ENCODE measurements at regions not wholly inside any gene's neighbourhood (a gene's known extent, or its start where the extent isn't known, plus 50 kb on each side); places are given as distances from the start of the nearest gene placed in this dataset.

GRCh38 chr10:83179371-83179770 lies 959.9 kb upstream of the GHITM start:
- no peak overlapping the region for H3K27ac Mint-ChIP-seq

GRCh38 chr10:83182076-83182475 lies 957.2 kb upstream of the GHITM start:
- Mint-ChIP-seq H3K27me3 (no peaks in the 10 kb centered on the region), H3K9me3 (peaks cover 5% of the 10 kb centered on the region), H3K27ac (no peak overlapping the region), H3K4me1 (no peaks in the 10 kb centered on the region), H3K4me3 (no peak overlapping the region), H3K36me3 (ENCODE audit: low read depth) (no peaks in the 10 kb centered on the region)
- no peak for DNase-seq
- ChIA-PET POLR2A (no interaction called here), CTCF (no interaction called here)

More at GRCh38 chr10:83179371-83179770, 959.9 kb upstream of the GHITM start:
- no peak for DNase-seq
- Mint-ChIP-seq H3K9me3 (peaks cover 5% of the 10 kb centered on the region), H3K36me3 (ENCODE audit: low read depth) (no peaks in the 10 kb centered on the region), H3K4me1 (no peaks in the 10 kb centered on the region), H3K4me3 (no peak overlapping the region), H3K27me3 (no peaks in the 10 kb centered on the region)
- POLR2A ChIA-PET, result no interaction called here
- CTCF ChIA-PET, result no interaction called here

GRCh38 chr10:83184641-83185040 lies 954.7 kb upstream of the GHITM start:
- no peak overlapping the region for H3K27ac Mint-ChIP-seq
- no peak for DNase-seq
- H3K4me3 Mint-ChIP-seq, result no peak overlapping the region
- H3K9me3 Mint-ChIP-seq, result peaks cover 7% of the 10 kb centered on the region
- no peaks in the 10 kb centered on the region for H3K27me3 Mint-ChIP-seq
- H3K4me1 Mint-ChIP-seq, result no peaks in the 10 kb centered on the region
- H3K36me3 Mint-ChIP-seq (ENCODE audit: low read depth), result no peaks in the 10 kb centered on the region
- CTCF ChIA-PET, result no interaction called here
- POLR2A ChIA-PET, result no interaction called here

- POLR2A ChIA-PET, result no interaction called here
- Mint-ChIP-seq H3K36me3 (ENCODE audit: low read depth) (no peaks in the 10 kb centered on the region), H3K27me3 (no peaks in the 10 kb centered on the region), H3K4me3 (no peak overlapping the region), H3K4me1 (no peaks in the 10 kb centered on the region), H3K27ac (no peak overlapping the region), H3K9me3 (peaks cover 2% of the 10 kb centered on the region)
- DNase-seq, result no peak
- CTCF ChIA-PET, result no interaction called here
These were observed 948.7 kb upstream of the GHITM start for GRCh38 chr10:83190614-83191013.

- Mint-ChIP-seq H3K9me3 (no peaks in the 10 kb centered on the region), H3K4me1 (no peaks in the 10 kb centered on the region)
These were observed 946.3 kb upstream of the GHITM start for GRCh38 chr10:83193026-83193425.

GRCh38 chr10:83195021-83195420 lies 944.3 kb upstream of the GHITM start:
- Mint-ChIP-seq H3K27me3 (no peaks in the 10 kb centered on the region), H3K4me1 (no peaks in the 10 kb centered on the region), H3K9me3 (no peaks in the 10 kb centered on the region), H3K4me3 (no peak overlapping the region), H3K36me3 (ENCODE audit: low read depth) (no peaks in the 10 kb centered on the region), H3K27ac (no peak overlapping the region)
- CTCF ChIA-PET, result no interaction called here
- POLR2A ChIA-PET, result no interaction called here
- no peak for DNase-seq

More at GRCh38 chr10:83193026-83193425, 946.3 kb upstream of the GHITM start:
- no peak overlapping the region for H3K27ac Mint-ChIP-seq
- no peak overlapping the region for H3K4me3 Mint-ChIP-seq
- ChIA-PET POLR2A (no interaction called here), CTCF (no interaction called here)
- no peaks in the 10 kb centered on the region for H3K36me3 Mint-ChIP-seq (ENCODE audit: low read depth)
- H3K27me3 Mint-ChIP-seq, result no peaks in the 10 kb centered on the region
- no peak for DNase-seq

GRCh38 chr10:83199374-83199773 lies 939.9 kb upstream of the GHITM start:
- Mint-ChIP-seq H3K27ac (no peak overlapping the region), H3K27me3 (no peaks in the 10 kb centered on the region), H3K4me3 (no peak overlapping the region), H3K4me1 (no peaks in the 10 kb centered on the region), H3K36me3 (ENCODE audit: low read depth) (no peaks in the 10 kb centered on the region), H3K9me3 (no peaks in the 10 kb centered on the region)
- CTCF ChIA-PET, result no interaction called here
- POLR2A ChIA-PET, result no interaction called here
- DNase-seq, result no peak

- no peak overlapping the region for H3K4me3 Mint-ChIP-seq
- H3K36me3 Mint-ChIP-seq (ENCODE audit: low read depth), result no peaks in the 10 kb centered on the region
- H3K27ac Mint-ChIP-seq, result no peak overlapping the region
- CTCF ChIA-PET, result no interaction called here
- POLR2A ChIA-PET, result no interaction called here
- no peak for DNase-seq
- H3K9me3 Mint-ChIP-seq, result no peaks in the 10 kb centered on the region
- no peaks in the 10 kb centered on the region for H3K27me3 Mint-ChIP-seq
- no peaks in the 10 kb centered on the region for H3K4me1 Mint-ChIP-seq
These were observed 933.4 kb upstream of the GHITM start for GRCh38 chr10:83205861-83206260.

GRCh38 chr10:83212632-83213334 lies 926.5 kb upstream of the GHITM start:
- no peak for DNase-seq
- H3K27me3 Mint-ChIP-seq, result no peaks in the 10 kb centered on the region
- H3K27ac Mint-ChIP-seq, result no peak overlapping the region
- H3K4me1 Mint-ChIP-seq, result no peaks in the 10 kb centered on the region
- POLR2A ChIA-PET, result no interaction called here
- CTCF ChIA-PET, result no interaction called here
- no peak overlapping the region for H3K4me3 Mint-ChIP-seq
- peaks cover 6% of the 10 kb centered on the region for H3K9me3 Mint-ChIP-seq
- no peaks in the 10 kb centered on the region for H3K36me3 Mint-ChIP-seq (ENCODE audit: low read depth)

- no peaks in the 10 kb centered on the region for H3K36me3 Mint-ChIP-seq (ENCODE audit: low read depth)
- CTCF ChIA-PET, result no interaction called here
- POLR2A ChIA-PET, result no interaction called here
- no peaks in the 10 kb centered on the region for H3K27me3 Mint-ChIP-seq
- no peaks in the 10 kb centered on the region for H3K4me1 Mint-ChIP-seq
- H3K9me3 Mint-ChIP-seq, result peaks cover 8% of the 10 kb centered on the region
- no peak overlapping the region for H3K4me3 Mint-ChIP-seq
- H3K27ac Mint-ChIP-seq, result no peak overlapping the region
- no peak for DNase-seq
These were observed 925.2 kb upstream of the GHITM start for GRCh38 chr10:83214136-83214535.

GRCh38 chr10:83218205-83218604 lies 921.1 kb upstream of the GHITM start:
- DNase-seq, result no peak
- Mint-ChIP-seq H3K36me3 (ENCODE audit: low read depth) (no peaks in the 10 kb centered on the region), H3K27ac (no peak overlapping the region), H3K9me3 (peaks cover 8% of the 10 kb centered on the region), H3K4me1 (no peaks in the 10 kb centered on the region), H3K4me3 (no peak overlapping the region), H3K27me3 (no peaks in the 10 kb centered on the region)
- POLR2A ChIA-PET, result no interaction called here
- CTCF ChIA-PET, result no interaction called here

GRCh38 chr10:83222300-83222699 lies 917.0 kb upstream of the GHITM start:
- Mint-ChIP-seq H3K36me3 (ENCODE audit: low read depth) (no peaks in the 10 kb centered on the region), H3K27ac (no peak overlapping the region), H3K9me3 (peaks cover 4% of the 10 kb centered on the region), H3K4me1 (no peaks in the 10 kb centered on the region), H3K4me3 (no peak overlapping the region), H3K27me3 (no peaks in the 10 kb centered on the region)
- no peak for DNase-seq
- POLR2A ChIA-PET, result no interaction called here
- CTCF ChIA-PET, result no interaction called here

GRCh38 chr10:83222832-83223742 lies 916.2 kb upstream of the GHITM start:
- Mint-ChIP-seq H3K9me3 (peaks cover 2% of the 10 kb centered on the region), H3K4me1 (no peaks in the 10 kb centered on the region), H3K4me3 (no peak overlapping the region), H3K27ac (no peak overlapping the region), H3K27me3 (no peaks in the 10 kb centered on the region), H3K36me3 (ENCODE audit: low read depth) (no peaks in the 10 kb centered on the region)
- no peak for DNase-seq
- ChIA-PET CTCF (no interaction called here), POLR2A (no interaction called here)

- ChIA-PET CTCF (no interaction called here), POLR2A (no interaction called here)
- H3K4me3 Mint-ChIP-seq, result no peak overlapping the region
- H3K27me3 Mint-ChIP-seq, result no peaks in the 10 kb centered on the region
- no peaks in the 10 kb centered on the region for H3K36me3 Mint-ChIP-seq (ENCODE audit: low read depth)
- H3K9me3 Mint-ChIP-seq, result peaks cover 2% of the 10 kb centered on the region
- H3K4me1 Mint-ChIP-seq, result no peaks in the 10 kb centered on the region
- no peak for DNase-seq
- H3K27ac Mint-ChIP-seq, result no peak overlapping the region
These were observed 913.5 kb upstream of the GHITM start for GRCh38 chr10:83225781-83226180.
